ENCODE measurements at regions not wholly inside any gene's neighbourhood (a gene's known extent, or its start where the extent isn't known, plus 50 kb on each side); places are given as distances from the start of the nearest gene placed in this dataset.
"Not testable (repeated sequence)": the region's sequence is repeated elsewhere in the genome, so short reads cannot be mapped to it uniquely, and the experiment has no call there.

DNA sequence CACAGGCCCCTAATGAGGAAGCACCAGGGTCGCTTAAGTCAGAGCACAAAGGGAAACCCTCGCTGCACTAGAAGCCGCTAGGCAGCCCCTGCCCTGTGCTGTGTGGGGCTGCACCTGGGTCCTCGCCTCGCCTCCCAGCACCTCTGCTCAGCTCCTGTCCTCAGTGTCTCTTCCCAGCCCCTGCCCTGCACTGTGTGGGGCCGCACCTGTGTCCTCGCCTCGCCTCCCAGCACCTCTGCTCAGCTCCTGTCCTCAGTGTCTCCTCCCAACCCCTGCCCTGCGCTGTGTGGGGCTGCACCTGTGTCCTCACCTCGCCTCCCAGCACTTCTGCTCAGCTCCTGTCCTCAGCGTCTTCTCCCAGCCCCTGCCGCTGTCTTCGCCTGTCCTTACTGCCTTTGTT is 342.8 kb downstream of the EIPR1 start:
- no peak overlapping the region for H3K27ac Mint-ChIP-seq
- Histone ChIP-seq H3K79me2 (ENCODE audit: low read depth) (no peaks in the 10 kb centered on the region), H3K9ac (no peak overlapping the region), H3K4me3 (no peak overlapping the region), H2AFZ (replicated peaks) (no peak overlapping the region), H3K4me2 (no peak overlapping the region), H3K36me3 (no peaks in the 10 kb centered on the region), H3K27me3 (no peaks in the 10 kb centered on the region), H3K4me1 (no peaks in the 10 kb centered on the region), H3K9me3 (ENCODE audit: low read depth) (no peaks in the 10 kb centered on the region), H3F3A (ENCODE audit: low read depth) (no peaks in the 10 kb centered on the region), H4K20me1 (ENCODE audit: low read depth) (no peaks in the 10 kb centered on the region), H3K27ac (no peak overlapping the region)
- H3K4me3 Mint-ChIP-seq, result no peak overlapping the region
- peaks cover 3% of the 10 kb centered on the region for H3K36me3 Mint-ChIP-seq
- no peak for DNase-seq (ENCODE audit: low spot score)
- peaks cover 3% of the 10 kb centered on the region for H3K4me1 Mint-ChIP-seq
- H3K9me3 Mint-ChIP-seq, result peaks cover 10% of the 10 kb centered on the region
- TF ChIP-seq EZH2 (IDR thresholded peaks at IDR 0.05) (no peak), EZH2phosphoT487 (IDR thresholded peaks at IDR 0.05) (no peak)
- TF ChIP-seq, protein P1, sequence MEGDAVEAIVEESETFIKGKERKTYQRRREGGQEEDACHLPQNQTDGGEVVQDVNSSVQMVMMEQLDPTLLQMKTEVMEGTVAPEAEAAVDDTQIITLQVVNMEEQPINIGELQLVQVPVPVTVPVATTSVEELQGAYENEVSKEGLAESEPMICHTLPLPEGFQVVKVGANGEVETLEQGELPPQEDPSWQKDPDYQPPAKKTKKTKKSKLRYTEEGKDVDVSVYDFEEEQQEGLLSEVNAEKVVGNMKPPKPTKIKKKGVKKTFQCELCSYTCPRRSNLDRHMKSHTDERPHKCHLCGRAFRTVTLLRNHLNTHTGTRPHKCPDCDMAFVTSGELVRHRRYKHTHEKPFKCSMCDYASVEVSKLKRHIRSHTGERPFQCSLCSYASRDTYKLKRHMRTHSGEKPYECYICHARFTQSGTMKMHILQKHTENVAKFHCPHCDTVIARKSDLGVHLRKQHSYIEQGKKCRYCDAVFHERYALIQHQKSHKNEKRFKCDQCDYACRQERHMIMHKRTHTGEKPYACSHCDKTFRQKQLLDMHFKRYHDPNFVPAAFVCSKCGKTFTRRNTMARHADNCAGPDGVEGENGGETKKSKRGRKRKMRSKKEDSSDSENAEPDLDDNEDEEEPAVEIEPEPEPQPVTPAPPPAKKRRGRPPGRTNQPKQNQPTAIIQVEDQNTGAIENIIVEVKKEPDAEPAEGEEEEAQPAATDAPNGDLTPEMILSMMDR (IDR thresholded peaks at IDR 0.05), result no peak
- peaks cover 10% of the 10 kb centered on the region for H3K27me3 Mint-ChIP-seq (ENCODE audit: insufficient read depth, low read depth)

DNA sequence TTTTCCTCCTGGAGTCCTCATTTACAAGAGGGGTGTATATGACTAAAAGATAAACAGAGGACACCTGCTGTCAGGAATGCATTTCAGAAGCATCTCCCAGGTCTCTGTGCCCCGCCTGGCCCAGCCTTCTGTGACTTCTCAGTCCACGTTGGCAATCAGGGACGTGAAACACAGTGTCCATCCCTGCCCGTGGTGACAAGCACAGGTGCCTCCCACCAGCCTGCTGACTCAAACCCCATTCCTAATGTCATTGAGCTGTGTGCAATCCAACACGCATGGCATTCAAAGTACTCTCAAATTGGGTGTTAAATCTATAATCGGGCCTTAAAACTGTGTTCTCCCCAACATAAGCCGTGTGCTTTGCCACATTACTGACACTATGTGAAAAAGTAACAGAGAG is 343.2 kb downstream of the EIPR1 start:
- Histone ChIP-seq H3K36me3 (no peaks in the 10 kb centered on the region), H4K20me1 (ENCODE audit: low read depth) (no peaks in the 10 kb centered on the region), H3K9ac (no peak overlapping the region), H3K9me3 (ENCODE audit: low read depth) (no peaks in the 10 kb centered on the region), H3K27ac (no peak overlapping the region), H3F3A (ENCODE audit: low read depth) (no peaks in the 10 kb centered on the region), H3K79me2 (ENCODE audit: low read depth) (no peaks in the 10 kb centered on the region), H2AFZ (replicated peaks) (no peak overlapping the region), H3K4me1 (no peaks in the 10 kb centered on the region), H3K4me3 (no peak overlapping the region), H3K4me2 (no peak overlapping the region), H3K27me3 (no peaks in the 10 kb centered on the region)
- Mint-ChIP-seq H3K27me3 (ENCODE audit: insufficient read depth, low read depth) (peaks cover 7% of the 10 kb centered on the region), H3K9me3 (peaks cover 10% of the 10 kb centered on the region), H3K4me3 (no peak overlapping the region), H3K4me1 (no peaks in the 10 kb centered on the region), H3K36me3 (peaks cover 3% of the 10 kb centered on the region), H3K27ac (no peak overlapping the region)
- DNase-seq (ENCODE audit: low spot score), result no peak
- TF ChIP-seq EZH2 (IDR thresholded peaks at IDR 0.05) (no peak), EZH2phosphoT487 (IDR thresholded peaks at IDR 0.05) (no peak)
- TF ChIP-seq, protein P1 (IDR thresholded peaks at IDR 0.05), result no peak

DNA sequence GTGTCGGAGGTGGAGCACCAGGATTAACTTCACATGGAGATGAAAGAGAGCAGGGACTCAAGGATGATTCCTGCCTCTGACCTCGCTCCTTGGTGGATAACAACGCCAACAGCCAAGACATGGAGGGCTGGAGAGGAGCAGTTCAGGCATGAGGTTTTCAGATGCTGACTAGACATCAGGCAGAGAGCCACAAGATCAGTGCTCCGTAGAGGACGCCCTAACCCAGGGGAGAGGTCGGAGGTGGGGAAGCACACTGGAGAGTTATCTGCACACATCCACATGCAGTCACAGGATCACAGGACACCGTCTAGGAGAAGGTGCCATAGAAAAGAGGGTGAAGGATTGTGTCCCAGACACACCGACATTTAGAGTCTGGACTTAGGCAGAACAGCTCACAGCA is 344.3 kb downstream of the EIPR1 start:
- H3K4me1 Mint-ChIP-seq, result no peaks in the 10 kb centered on the region
- no peak overlapping the region for H2AFZ ChIP-seq (replicated peaks)
- no peak overlapping the region for H3K27ac Mint-ChIP-seq
- no peaks in the 10 kb centered on the region for H3F3A ChIP-seq (ENCODE audit: low read depth)
- H3K4me2 ChIP-seq, result no peak overlapping the region
- no peak overlapping the region for H3K27ac ChIP-seq
- no peak overlapping the region for H3K4me3 Mint-ChIP-seq
- H3K9ac ChIP-seq, result no peak overlapping the region
- H3K36me3 ChIP-seq, result no peaks in the 10 kb centered on the region
- H3K27me3 Mint-ChIP-seq (ENCODE audit: insufficient read depth, low read depth), result peaks cover 3% of the 10 kb centered on the region
- H3K9me3 Mint-ChIP-seq, result peaks cover 12% of the 10 kb centered on the region
- H3K36me3 Mint-ChIP-seq, result no peaks in the 10 kb centered on the region
- TF ChIP-seq EZH2 (IDR thresholded peaks at IDR 0.05) (no peak), EZH2phosphoT487 (IDR thresholded peaks at IDR 0.05) (no peak)
- TF ChIP-seq, protein P1 (IDR thresholded peaks at IDR 0.05), result no peak
- H3K27me3 ChIP-seq, result no peaks in the 10 kb centered on the region
- no peaks in the 10 kb centered on the region for H3K9me3 ChIP-seq (ENCODE audit: low read depth)
- no peaks in the 10 kb centered on the region for H3K4me1 ChIP-seq
- no peak overlapping the region for H3K4me3 ChIP-seq
- no peaks in the 10 kb centered on the region for H3K79me2 ChIP-seq (ENCODE audit: low read depth)
- no peak for DNase-seq (ENCODE audit: low spot score)
- H4K20me1 ChIP-seq (ENCODE audit: low read depth), result no peaks in the 10 kb centered on the region

DNA sequence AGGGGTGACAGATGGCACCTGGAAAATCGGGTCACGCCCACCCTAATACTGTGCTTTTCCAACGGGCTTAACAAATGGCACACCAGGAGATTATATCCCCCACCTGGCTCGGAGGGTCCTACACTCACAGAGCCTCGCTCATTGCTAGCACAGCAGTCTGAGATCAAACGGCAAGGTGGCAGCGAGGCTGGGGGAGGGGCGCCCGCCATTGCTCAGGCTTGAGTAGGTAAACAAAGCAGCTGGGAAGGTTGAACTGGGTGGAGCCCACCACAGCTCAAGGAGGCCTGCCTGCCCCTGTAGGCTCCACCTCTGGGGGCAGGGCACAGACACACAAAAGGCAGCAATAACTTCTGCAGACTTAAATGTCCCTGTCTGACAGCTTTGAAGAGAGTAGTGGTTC is 346.8 kb downstream of the EIPR1 start:
- H4K20me1 ChIP-seq (ENCODE audit: low read depth); H3K9me3 ChIP-seq (ENCODE audit: low read depth); H3K36me3 Mint-ChIP-seq; H2AFZ ChIP-seq (replicated peaks); H3K27me3 Mint-ChIP-seq (ENCODE audit: insufficient read depth, low read depth); H3F3A ChIP-seq (ENCODE audit: low read depth); H3K36me3 ChIP-seq; H3K27ac Mint-ChIP-seq; H3K4me2 ChIP-seq; H3K79me2 ChIP-seq (ENCODE audit: low read depth); H3K9ac ChIP-seq; H3K4me1 ChIP-seq; DNase-seq (ENCODE audit: low spot score); H3K4me3 ChIP-seq; H3K27ac ChIP-seq; H3K4me1 Mint-ChIP-seq; H3K27me3 ChIP-seq; H3K4me3 Mint-ChIP-seq: not testable (repeated sequence)
- H3K9me3 Mint-ChIP-seq, result peaks cover 11% of the 10 kb centered on the region
